HCT116 (cell line): ENCODE measurements at regions not wholly inside any gene's neighbourhood (a gene's known extent, or its start where the extent isn't known, plus 50 kb on each side); places are given as distances from the start of the nearest gene placed in this dataset.

Experiments
- ATAC-seq: fragments of 200-7000 bp; cut with Tn5 transposase; 2 replicates; pipeline ENCODE4 v1.9.1; 2020; ENCODE audit warnings: mild to moderate bottlenecking, moderate library complexity
- BruUV-seq: library from RNA; stranded (reverse); fragments of 400-500 nt; replicated peaks from 2 replicates; lab custom pipeline; 2021; lab: Mats Ljungman, UMichigan
- CTCF ChIA-PET: fragments of 300-600 bp; sonication (Branson Sonifier 250); formaldehyde crosslinking; loops from one replicate; lab custom pipeline; 2021; ENCODE audit warnings: antibody characterized with exemption; lab: Charles Lee
- POLR2A ChIA-PET: fragments of 300-600, 350-600 bp; sonication (Branson Sonifier 250); formaldehyde crosslinking; loops from one replicate; lab custom pipeline; 2021; ENCODE audit warnings: antibody characterized with exemption; lab: Charles Lee
- RAD21 ChIA-PET, 2 experiments: fragments of 300-600 bp; sonication (Branson Sonifier 250); formaldehyde crosslinking; loops; one replicate each; lab custom pipeline; 2023; ENCODE audit warnings: low total read pairs in 2 of 2; ENCODE audit not compliant: uncharacterized antibody in 2 of 2, unreplicated experiment in 2 of 2, low non-redundant PET in 1 of 2; lab: Charles Lee
- DNase-seq: peaks from one replicate; pipeline ENCODE4 v3.0.0-alpha.2; 2010; ENCODE audit warnings: low read depth, low spot score
- H2AFZ ChIP-seq: fragments of 200-600 bp; shearing (Covaris generic), sonication (generic); 2 replicates; pipeline ENCODE4 v1.6.1; 2017; ENCODE audit warnings: low read depth, mixed run types, mixed read lengths, antibody characterized with exemption, low read length; ENCODE audit not compliant: poor library complexity, severe bottlenecking
- H3K27ac ChIP-seq: 2 replicates; pipeline ENCODE4 v1.5.1; 2012; ENCODE audit warnings: low read depth, low read length
- H3K27me3 ChIP-seq: fragments of 200-600 bp; sonication (generic); 2 replicates; pipeline ENCODE4 v1.6.1; 2016; ENCODE audit warnings: mixed run types, low read length, mixed read lengths; ENCODE audit not compliant: insufficient read depth
- H3K36me3 ChIP-seq, 2 experiments: fragments of 200-500 bp in 1 of 2; fragments of 200-600 bp in 1 of 2; sonication (Bioruptor generic) in 1 of 2; sonication (generic) in 1 of 2; 2 replicates each; pipeline versions ENCODE4 v1.5.1 to v1.6.1; 2014 to 2016; ENCODE audit warnings: low read length in 2 of 2, inconsistent platforms in 1 of 2, mixed read lengths in 1 of 2, mixed run types in 1 of 2; ENCODE audit not compliant: insufficient read depth in 2 of 2, control insufficient read depth in 1 of 2
- H3K4me1 ChIP-seq, 2 experiments: fragments of 200-600 bp in 1 of 2; sonication (generic) in 1 of 2; 2 replicates each; pipeline versions ENCODE4 v1.5.1 to v1.6.1; 2012 to 2017; ENCODE audit warnings: low read length in 2 of 2, inconsistent platforms in 1 of 2, mild to moderate bottlenecking in 1 of 2, mixed read lengths in 1 of 2, mixed run types in 1 of 2, moderate library complexity in 1 of 2; ENCODE audit not compliant: insufficient read depth in 2 of 2, control insufficient read depth in 1 of 2
- H3K4me2 ChIP-seq: fragments of 200-600 bp; sonication (generic); 2 replicates; pipeline ENCODE4 v1.6.1; 2017; ENCODE audit warnings: mixed run types, low read length, mixed read lengths
- H3K4me3 ChIP-seq, 2 experiments: fragments of 200-600 bp in 1 of 2; sonication (generic) in 1 of 2; replicated peaks in 1 of 2; 2 replicates each; pipeline ENCODE4 v1.5.1; 2011 to 2016; ENCODE audit warnings: low read length in 2 of 2, control low read depth in 1 of 2, low read depth in 1 of 2, mild to moderate bottlenecking in 1 of 2, mixed read lengths in 1 of 2, mixed run types in 1 of 2
- H3K79me2 ChIP-seq: fragments of 200-600 bp; sonication (generic); 2 replicates; pipeline ENCODE4 v1.6.1; 2017; ENCODE audit warnings: mild to moderate bottlenecking, mixed run types, low read length, moderate library complexity, mixed read lengths; ENCODE audit not compliant: insufficient read depth
- H3K9ac ChIP-seq: fragments of 200-600 bp; sonication (generic); 2 replicates; pipeline ENCODE4 v1.6.1; 2016; ENCODE audit warnings: low read length, mixed read lengths
- H3K9me2 ChIP-seq: fragments of 200-600 bp; sonication (generic), shearing (Covaris generic); 2 replicates; pipeline ENCODE4 v1.6.1; 2017; ENCODE audit warnings: mixed run types, mild to moderate bottlenecking, moderate library complexity; ENCODE audit not compliant: insufficient read depth
- H3K9me3 ChIP-seq, 2 experiments: fragments of 200-500 bp in 1 of 2; fragments of 200-600 bp in 1 of 2; sonication (Bioruptor generic) in 1 of 2; sonication (generic) in 1 of 2; 2 replicates each; pipeline ENCODE4 v1.6.1; 2014 to 2017; ENCODE audit warnings: low read length in 2 of 2, mixed read lengths in 2 of 2, inconsistent platforms in 1 of 2, low read depth in 1 of 2, mild to moderate bottlenecking in 1 of 2, mixed run types in 1 of 2, moderate library complexity in 1 of 2; ENCODE audit not compliant: control insufficient read depth in 1 of 2, insufficient read depth in 1 of 2
- H4K20me1 ChIP-seq: fragments of 200-600 bp; sonication (generic), shearing (Covaris generic); 2 replicates; pipeline ENCODE4 v1.6.1; 2017; ENCODE audit warnings: mixed run types, mild to moderate bottlenecking, moderate library complexity; ENCODE audit not compliant: insufficient read depth
- CEBPB ChIP-seq: IDR thresholded peaks from 2 replicates; pipeline ENCODE4 v1.6.1; 2012; ENCODE audit warnings: low read depth
- ELF1 ChIP-seq: IDR thresholded peaks from 2 replicates; pipeline ENCODE4 v1.6.1; 2012; ENCODE audit warnings: low read depth, borderline replicate concordance
- intact Hi-C: fragments of 100-400 bp; cut with micrococcal nuclease; formaldehyde crosslinking; loops from 2 replicates; pipeline ENCODE4 v1.10.0; 2022
- TF ChIP-seq, protein P1 (sequence below): IDR thresholded peaks from 2 replicates; pipeline ENCODE4 v1.6.1; 2011; ENCODE audit warnings: mild to moderate bottlenecking, low read length, moderate library complexity; ENCODE audit not compliant: insufficient replicate concordance; ENCODE audit errors: extremely low read depth
- TF ChIP-seq, protein P2 (sequence below), 3 experiments: fragments of 200-600 bp in 1 of 3; sonication (generic) in 1 of 3; IDR thresholded peaks in 2 of 3; conservative IDR thresholded peaks in 1 of 3; 2 replicates each; pipeline ENCODE4 v1.5.1; 2012 to 2017; ENCODE audit warnings: low read depth in 2 of 3, low read length in 2 of 3, antibody characterized with exemption in 1 of 3, borderline replicate concordance in 1 of 3, control low read depth in 1 of 3, mild to moderate bottlenecking in 1 of 3, mixed read lengths in 1 of 3, mixed run types in 1 of 3, moderate library complexity in 1 of 3; ENCODE audit not compliant: insufficient read depth in 1 of 3
- TF ChIP-seq, protein P3 (sequence below): IDR thresholded peaks from 2 replicates; pipeline ENCODE4 v1.6.1; 2012
- TF ChIP-seq, protein P4 (sequence below): IDR thresholded peaks from 2 replicates; pipeline ENCODE4 v1.6.1; 2012; ENCODE audit warnings: low read depth

DNA sequence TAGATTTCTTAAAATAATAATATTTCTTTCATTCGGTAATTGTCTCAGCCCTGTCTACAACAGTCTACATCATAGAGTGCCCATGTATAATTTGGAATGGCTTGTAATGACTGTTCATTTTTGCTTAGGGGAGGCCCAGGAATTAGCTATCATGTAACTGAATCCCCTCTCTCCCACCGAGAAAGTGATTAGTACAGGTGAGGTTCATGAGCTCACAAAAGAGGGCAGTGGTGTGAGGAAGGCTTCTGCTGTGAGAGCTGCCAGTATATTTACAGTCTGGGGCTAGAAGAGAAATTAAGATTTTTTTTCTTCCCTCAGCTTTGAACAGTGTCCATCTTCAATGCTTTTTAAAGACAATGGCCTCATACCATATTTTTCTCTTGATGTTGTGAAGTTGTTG is 340.7 kb downstream of the ADGRL2 start (continued):
- TF ChIP-seq, protein P1, sequence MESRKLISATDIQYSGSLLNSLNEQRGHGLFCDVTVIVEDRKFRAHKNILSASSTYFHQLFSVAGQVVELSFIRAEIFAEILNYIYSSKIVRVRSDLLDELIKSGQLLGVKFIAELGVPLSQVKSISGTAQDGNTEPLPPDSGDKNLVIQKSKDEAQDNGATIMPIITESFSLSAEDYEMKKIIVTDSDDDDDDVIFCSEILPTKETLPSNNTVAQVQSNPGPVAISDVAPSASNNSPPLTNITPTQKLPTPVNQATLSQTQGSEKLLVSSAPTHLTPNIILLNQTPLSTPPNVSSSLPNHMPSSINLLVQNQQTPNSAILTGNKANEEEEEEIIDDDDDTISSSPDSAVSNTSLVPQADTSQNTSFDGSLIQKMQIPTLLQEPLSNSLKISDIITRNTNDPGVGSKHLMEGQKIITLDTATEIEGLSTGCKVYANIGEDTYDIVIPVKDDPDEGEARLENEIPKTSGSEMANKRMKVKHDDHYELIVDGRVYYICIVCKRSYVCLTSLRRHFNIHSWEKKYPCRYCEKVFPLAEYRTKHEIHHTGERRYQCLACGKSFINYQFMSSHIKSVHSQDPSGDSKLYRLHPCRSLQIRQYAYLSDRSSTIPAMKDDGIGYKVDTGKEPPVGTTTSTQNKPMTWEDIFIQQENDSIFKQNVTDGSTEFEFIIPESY, result no peak

DNA sequence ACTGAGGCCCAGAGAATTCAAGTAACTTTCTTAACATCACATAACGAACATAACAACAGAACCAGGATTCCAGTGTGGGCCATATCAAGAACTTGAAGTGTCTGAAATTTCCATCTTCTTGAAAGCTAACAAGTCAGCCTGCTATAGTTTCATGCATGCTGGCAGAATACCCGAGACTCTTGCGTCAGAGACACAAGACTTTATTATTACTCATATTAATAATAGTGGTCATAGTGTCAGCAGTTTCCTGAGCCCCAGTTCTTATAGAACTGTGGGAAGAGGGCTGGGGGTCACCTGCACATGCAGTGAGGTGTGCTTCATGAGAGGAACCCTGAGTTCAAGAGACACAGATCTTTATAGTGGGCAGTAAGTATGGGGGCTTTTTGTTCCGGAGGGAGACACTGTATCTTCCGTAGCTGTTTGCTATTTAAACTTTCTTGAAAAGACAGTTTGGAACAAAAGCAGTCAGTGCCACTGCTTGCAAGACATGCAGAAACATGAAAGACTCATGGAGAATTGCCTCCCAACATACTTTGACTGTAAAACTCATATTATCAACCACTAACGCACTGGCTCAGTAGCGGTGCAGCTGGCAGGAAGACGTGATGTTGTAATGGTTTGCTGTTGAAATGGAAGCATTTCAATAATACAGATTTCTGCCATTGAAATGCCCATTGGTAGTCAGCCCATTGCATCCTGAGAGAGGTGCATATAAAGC is 339.2 kb downstream of the ADGRL2 start:
- no peak for ATAC-seq
- POLR2A ChIA-PET, result no interaction called here
- Histone ChIP-seq H3K79me2 (no peaks in the 10 kb centered on the region), H3K4me1 (no peaks in the 10 kb centered on the region), H2AFZ (no peak overlapping the region), H3K27ac (no peak overlapping the region), H4K20me1 (no peaks in the 10 kb centered on the region), H3K9ac (no peak overlapping the region), H3K4me3 (no peak overlapping the region), H3K9me2 (no peaks in the 10 kb centered on the region), H3K9me3 (no peaks in the 10 kb centered on the region), H3K27me3 (no peaks in the 10 kb centered on the region), H3K4me2 (no peak overlapping the region), H3K36me3 (no peaks in the 10 kb centered on the region)
- RAD21 ChIA-PET, result no interaction called here
- no TSS peak for BruUV-seq
- intact Hi-C loops, result no loop called here
- DNase-seq, result no peak
- CTCF ChIA-PET, result no interaction called here
- no peak for TF ChIP-seq ELF1
- TF ChIP-seq, protein P2, sequence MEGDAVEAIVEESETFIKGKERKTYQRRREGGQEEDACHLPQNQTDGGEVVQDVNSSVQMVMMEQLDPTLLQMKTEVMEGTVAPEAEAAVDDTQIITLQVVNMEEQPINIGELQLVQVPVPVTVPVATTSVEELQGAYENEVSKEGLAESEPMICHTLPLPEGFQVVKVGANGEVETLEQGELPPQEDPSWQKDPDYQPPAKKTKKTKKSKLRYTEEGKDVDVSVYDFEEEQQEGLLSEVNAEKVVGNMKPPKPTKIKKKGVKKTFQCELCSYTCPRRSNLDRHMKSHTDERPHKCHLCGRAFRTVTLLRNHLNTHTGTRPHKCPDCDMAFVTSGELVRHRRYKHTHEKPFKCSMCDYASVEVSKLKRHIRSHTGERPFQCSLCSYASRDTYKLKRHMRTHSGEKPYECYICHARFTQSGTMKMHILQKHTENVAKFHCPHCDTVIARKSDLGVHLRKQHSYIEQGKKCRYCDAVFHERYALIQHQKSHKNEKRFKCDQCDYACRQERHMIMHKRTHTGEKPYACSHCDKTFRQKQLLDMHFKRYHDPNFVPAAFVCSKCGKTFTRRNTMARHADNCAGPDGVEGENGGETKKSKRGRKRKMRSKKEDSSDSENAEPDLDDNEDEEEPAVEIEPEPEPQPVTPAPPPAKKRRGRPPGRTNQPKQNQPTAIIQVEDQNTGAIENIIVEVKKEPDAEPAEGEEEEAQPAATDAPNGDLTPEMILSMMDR (IDR thresholded peaks at IDR 0.05 in 2 of 3, conservative IDR thresholded peaks at IDR 0.05 in 1 of 3; ENCODE audit: borderline replicate concordance in 1 of 3, insufficient read depth in 1 of 3, low read depth in 2 of 3, low read length in 2 of 3), result no peak
- TF ChIP-seq, protein P1, result no peak
- TF ChIP-seq, protein P3, sequence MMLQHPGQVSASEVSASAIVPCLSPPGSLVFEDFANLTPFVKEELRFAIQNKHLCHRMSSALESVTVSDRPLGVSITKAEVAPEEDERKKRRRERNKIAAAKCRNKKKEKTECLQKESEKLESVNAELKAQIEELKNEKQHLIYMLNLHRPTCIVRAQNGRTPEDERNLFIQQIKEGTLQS, result no peak
- TF ChIP-seq CEBPB, result no peak
- TF ChIP-seq, protein P4, sequence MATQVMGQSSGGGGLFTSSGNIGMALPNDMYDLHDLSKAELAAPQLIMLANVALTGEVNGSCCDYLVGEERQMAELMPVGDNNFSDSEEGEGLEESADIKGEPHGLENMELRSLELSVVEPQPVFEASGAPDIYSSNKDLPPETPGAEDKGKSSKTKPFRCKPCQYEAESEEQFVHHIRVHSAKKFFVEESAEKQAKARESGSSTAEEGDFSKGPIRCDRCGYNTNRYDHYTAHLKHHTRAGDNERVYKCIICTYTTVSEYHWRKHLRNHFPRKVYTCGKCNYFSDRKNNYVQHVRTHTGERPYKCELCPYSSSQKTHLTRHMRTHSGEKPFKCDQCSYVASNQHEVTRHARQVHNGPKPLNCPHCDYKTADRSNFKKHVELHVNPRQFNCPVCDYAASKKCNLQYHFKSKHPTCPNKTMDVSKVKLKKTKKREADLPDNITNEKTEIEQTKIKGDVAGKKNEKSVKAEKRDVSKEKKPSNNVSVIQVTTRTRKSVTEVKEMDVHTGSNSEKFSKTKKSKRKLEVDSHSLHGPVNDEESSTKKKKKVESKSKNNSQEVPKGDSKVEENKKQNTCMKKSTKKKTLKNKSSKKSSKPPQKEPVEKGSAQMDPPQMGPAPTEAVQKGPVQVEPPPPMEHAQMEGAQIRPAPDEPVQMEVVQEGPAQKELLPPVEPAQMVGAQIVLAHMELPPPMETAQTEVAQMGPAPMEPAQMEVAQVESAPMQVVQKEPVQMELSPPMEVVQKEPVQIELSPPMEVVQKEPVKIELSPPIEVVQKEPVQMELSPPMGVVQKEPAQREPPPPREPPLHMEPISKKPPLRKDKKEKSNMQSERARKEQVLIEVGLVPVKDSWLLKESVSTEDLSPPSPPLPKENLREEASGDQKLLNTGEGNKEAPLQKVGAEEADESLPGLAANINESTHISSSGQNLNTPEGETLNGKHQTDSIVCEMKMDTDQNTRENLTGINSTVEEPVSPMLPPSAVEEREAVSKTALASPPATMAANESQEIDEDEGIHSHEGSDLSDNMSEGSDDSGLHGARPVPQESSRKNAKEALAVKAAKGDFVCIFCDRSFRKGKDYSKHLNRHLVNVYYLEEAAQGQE, result no peak
